A673 (cell line): ENCODE measurements at regions not wholly inside any gene's neighbourhood (a gene's known extent, or its start where the extent isn't known, plus 50 kb on each side); places are given as distances from the start of the nearest gene placed in this dataset.

ENCODE experiments used
- BruUV-seq: library from RNA; stranded (reverse); fragments of 400-500 nt; replicated peaks from 2 replicates; lab custom pipeline; 2021; lab: Mats Ljungman, UMichigan
- CTCF ChIA-PET: fragments of 300-600 bp; sonication (Branson Sonifier 250); formaldehyde crosslinking; loops from one replicate; lab custom pipeline; 2022; ENCODE audit warnings: antibody characterized with exemption; lab: Charles Lee
- POLR2A ChIA-PET: fragments of 300-600 bp; sonication (Branson Sonifier 250); formaldehyde crosslinking; loops from one replicate; lab custom pipeline; 2022; ENCODE audit warnings: antibody characterized with exemption; ENCODE audit not compliant: low non-redundant PET; lab: Charles Lee
- DNase-seq: peaks from one replicate; pipeline ENCODE4 v3.0.0-alpha.2; 2015; ENCODE audit warnings: low spot score
- H3K27ac ChIP-seq: fragments of 200-600 bp; sonication (generic); 2 replicates; pipeline ENCODE4 v1.5.1; 2016; ENCODE audit warnings: mixed run types, low read depth, mild to moderate bottlenecking, mixed read lengths, antibody characterized with exemption, low read length; ENCODE audit not compliant: poor library complexity, severe bottlenecking
- H3K27me3 ChIP-seq: fragments of 200-600 bp; sonication (generic); replicated peaks from 2 replicates; pipeline ENCODE4 v1.6.1; 2017; ENCODE audit warnings: mixed run types, low read depth, mild to moderate bottlenecking, mixed read lengths, antibody characterized with exemption, low read length; ENCODE audit not compliant: insufficient read depth, poor library complexity
- H3K36me3 ChIP-seq: fragments of 200-600 bp; sonication (generic); 2 replicates; pipeline ENCODE4 v1.6.1; 2016; ENCODE audit warnings: mixed run types, mild to moderate bottlenecking, mixed read lengths, antibody characterized with exemption, low read length; ENCODE audit not compliant: insufficient read depth, poor library complexity, severe bottlenecking
- H3K4me1 ChIP-seq: fragments of 200-600 bp; sonication (generic); 2 replicates; pipeline ENCODE4 v1.6.1; 2017; ENCODE audit warnings: mixed run types, mild to moderate bottlenecking, mixed read lengths, antibody characterized with exemption, low read length; ENCODE audit not compliant: insufficient read depth, poor library complexity, severe bottlenecking
- H3K4me3 ChIP-seq: fragments of 200-600 bp; sonication (generic); 2 replicates; pipeline ENCODE4 v1.5.1; 2016; ENCODE audit warnings: low read depth, mixed run types, mild to moderate bottlenecking, mixed read lengths, low read length; ENCODE audit not compliant: poor library complexity, severe bottlenecking
- H3K9me3 ChIP-seq: fragments of 200-600 bp; sonication (generic); 2 replicates; pipeline ENCODE4 v1.6.1; 2016; ENCODE audit warnings: mixed run types, low read depth, mild to moderate bottlenecking, mixed read lengths, antibody characterized with exemption, low read length; ENCODE audit not compliant: poor library complexity, severe bottlenecking
- EZH2 ChIP-seq: fragments of 200-600 bp; sonication (generic); IDR thresholded peaks from 2 replicates; pipeline ENCODE4 v1.6.1; 2017; ENCODE audit warnings: borderline replicate concordance, low read depth, mild to moderate bottlenecking, mixed read lengths, antibody characterized with exemption, low read length; ENCODE audit not compliant: poor library complexity, severe bottlenecking
- intact Hi-C: fragments of 100-400 bp; cut with micrococcal nuclease; formaldehyde crosslinking; loops from one replicate; pipeline ENCODE4 v1.10.0; 2022; ENCODE audit not compliant: unreplicated experiment
- TF ChIP-seq, protein P1 (sequence below): fragments of 300-800, 200-600 bp; sonication (generic); conservative IDR thresholded peaks from 2 replicates; pipeline ENCODE4 v1.5.1; 2017; ENCODE audit warnings: low read depth, mild to moderate bottlenecking, antibody characterized with exemption, low read length, moderate library complexity, mixed read lengths

DNA sequence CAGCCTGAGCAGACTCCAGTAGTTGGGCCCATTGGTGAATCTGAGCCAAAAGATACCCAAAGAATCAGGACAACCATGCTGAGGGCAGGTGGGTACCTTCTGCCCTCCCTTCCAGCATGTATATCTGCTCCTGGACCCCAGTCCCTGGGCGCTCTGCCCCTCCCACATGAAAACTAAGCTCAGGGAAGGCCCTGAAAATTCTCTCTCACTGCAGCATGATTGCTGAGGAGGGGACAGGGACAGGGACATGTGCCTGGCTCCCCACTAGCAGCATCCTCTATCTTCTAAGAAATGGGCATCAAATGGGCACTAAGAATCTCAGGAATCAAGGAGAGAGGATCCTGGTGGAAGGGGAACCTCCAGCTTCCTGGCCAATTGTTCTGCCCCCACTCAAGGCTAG, 446.0 kb downstream of the MATN1 start:
- ChIA-PET CTCF (no interaction called here), POLR2A (no interaction called here)
- H3K9me3 ChIP-seq = no peaks in the 10 kb centered on the region
- no peak for DNase-seq
- TF ChIP-seq EZH2 = no peak
- TF ChIP-seq, protein P1, sequence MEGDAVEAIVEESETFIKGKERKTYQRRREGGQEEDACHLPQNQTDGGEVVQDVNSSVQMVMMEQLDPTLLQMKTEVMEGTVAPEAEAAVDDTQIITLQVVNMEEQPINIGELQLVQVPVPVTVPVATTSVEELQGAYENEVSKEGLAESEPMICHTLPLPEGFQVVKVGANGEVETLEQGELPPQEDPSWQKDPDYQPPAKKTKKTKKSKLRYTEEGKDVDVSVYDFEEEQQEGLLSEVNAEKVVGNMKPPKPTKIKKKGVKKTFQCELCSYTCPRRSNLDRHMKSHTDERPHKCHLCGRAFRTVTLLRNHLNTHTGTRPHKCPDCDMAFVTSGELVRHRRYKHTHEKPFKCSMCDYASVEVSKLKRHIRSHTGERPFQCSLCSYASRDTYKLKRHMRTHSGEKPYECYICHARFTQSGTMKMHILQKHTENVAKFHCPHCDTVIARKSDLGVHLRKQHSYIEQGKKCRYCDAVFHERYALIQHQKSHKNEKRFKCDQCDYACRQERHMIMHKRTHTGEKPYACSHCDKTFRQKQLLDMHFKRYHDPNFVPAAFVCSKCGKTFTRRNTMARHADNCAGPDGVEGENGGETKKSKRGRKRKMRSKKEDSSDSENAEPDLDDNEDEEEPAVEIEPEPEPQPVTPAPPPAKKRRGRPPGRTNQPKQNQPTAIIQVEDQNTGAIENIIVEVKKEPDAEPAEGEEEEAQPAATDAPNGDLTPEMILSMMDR = no peak
- H3K4me1 ChIP-seq = peaks cover 58% of the 10 kb centered on the region
- no peaks in the 10 kb centered on the region for H3K36me3 ChIP-seq
- no TSS peak for BruUV-seq
- intact Hi-C loops = no loop called here
- H3K4me3 ChIP-seq = no peak overlapping the region
- no peaks in the 10 kb centered on the region for H3K27me3 ChIP-seq
- H3K27ac ChIP-seq = no peak overlapping the region

DNA sequence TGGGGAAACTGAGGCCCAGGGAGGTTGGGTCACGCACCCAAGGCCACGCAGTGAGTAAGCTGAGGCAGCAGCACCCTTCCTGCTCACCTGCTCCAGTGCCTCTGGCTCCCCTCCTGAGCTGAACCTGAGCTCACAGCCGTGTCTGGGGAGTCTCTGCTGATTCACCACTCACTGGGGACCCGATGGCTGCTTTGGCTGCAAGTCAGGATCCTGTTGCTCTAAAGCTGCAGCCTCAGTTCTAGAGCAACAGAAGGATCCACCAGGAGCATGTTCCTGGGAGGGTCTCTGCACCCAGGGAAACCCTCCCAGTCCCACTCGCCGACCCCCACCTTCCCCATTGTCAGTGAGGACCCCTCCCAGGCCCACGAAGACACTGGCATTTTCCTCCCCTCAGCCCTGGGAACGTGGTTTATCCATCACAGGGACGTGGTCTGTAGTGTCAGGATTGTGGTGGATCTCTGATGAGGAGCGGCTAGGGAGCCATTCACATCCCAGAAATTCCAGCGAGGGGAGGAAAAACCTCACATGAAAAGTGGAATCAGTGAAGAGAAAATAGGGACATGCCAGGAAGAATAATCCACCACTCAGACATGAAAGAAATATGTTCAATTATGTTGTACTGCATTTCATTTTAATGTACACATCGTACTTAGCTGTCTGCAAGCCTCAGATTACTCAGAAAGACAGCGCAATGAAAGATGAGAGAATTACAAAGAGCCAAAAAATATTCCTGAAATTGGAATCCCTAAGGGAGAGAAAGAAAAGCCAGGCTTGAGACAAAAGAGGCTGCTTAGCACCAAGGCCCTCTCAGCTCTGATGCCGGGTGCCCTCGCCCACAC, 447.2 kb downstream of the MATN1 start:
- TF ChIP-seq EZH2 = no peak
- TF ChIP-seq, protein P1 = no peak
- intact Hi-C loops = no loop called here

DNA sequence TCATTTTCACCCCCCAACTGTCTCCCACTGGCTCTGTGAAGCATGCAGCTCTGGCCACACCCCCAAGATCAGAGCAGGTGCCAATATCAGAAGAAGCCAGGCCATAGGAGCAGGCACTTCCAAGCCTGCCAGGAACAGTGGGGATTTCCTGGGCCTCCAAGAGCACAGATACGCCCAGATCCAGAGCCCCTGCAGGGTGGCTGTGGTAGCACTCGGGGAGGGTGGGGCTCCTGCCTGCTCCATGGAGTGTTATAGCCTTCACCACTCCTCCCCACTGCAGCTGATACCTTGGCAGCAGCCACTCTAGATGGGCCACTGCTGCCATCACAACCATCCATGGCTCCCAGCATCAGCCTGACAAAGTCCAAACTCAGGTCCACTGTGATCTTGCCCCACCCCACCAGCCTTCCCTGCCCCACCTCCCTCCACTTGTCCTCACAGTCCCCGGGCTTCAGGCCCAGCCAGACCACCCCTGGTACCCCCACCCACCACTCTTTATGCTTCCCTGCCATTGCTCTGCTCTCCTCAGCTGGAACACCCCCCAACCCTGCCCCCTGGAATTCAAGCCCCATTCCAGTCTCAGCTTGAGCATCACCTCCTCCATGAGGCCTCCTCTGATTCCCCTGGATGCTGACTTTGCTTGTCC, 448.3 kb downstream of the MATN1 start:
- Histone ChIP-seq H3K9me3 (no peaks in the 10 kb centered on the region), H3K4me3 (no peak overlapping the region), H3K4me1 (peaks cover 70% of the 10 kb centered on the region), H3K27ac (peak overlapping the region; percentile 81), H3K27me3 (no peaks in the 10 kb centered on the region), H3K36me3 (no peaks in the 10 kb centered on the region)
- DNase-seq = peak; percentile 88
- no peak for TF ChIP-seq EZH2
- TF ChIP-seq, protein P1 = no peak
- ChIA-PET POLR2A (interaction anchor here (0.5 kb wide), 1 partner anchor 16 kb away, joined by 3 read pairs; no protein-coding TSS in a partner anchor), CTCF (interaction anchor here (0.7 kb wide), 1 partner anchor 80 kb away, joined by 10 read pairs; no protein-coding TSS in a partner anchor)
- intact Hi-C loops = no loop called here
- no TSS peak for BruUV-seq

More for the DNA sequence above, 447.2 kb downstream of the MATN1 start:
- Histone ChIP-seq H3K36me3 (no peaks in the 10 kb centered on the region), H3K27me3 (no peaks in the 10 kb centered on the region), H3K27ac (peak overlapping the region; percentile 54), H3K4me1 (peaks cover 65% of the 10 kb centered on the region), H3K4me3 (no peak overlapping the region), H3K9me3 (no peaks in the 10 kb centered on the region)
- BruUV-seq = no TSS peak
- ChIA-PET POLR2A (interaction anchor here (0.6 kb wide), 1 partner anchor 88 kb away, joined by 4 read pairs; no protein-coding TSS in a partner anchor), CTCF (interaction anchor here (0.5 to 0.7 kb wide), 2 partner anchors 43 to 81 kb away, joined by 3 to 10 read pairs; no protein-coding TSS in a partner anchor)
- DNase-seq = no peak
